ACC112 (cell line): ENCODE measurements at regions not wholly inside any gene's neighbourhood (a gene's known extent, or its start where the extent isn't known, plus 50 kb on each side); places are given as distances from the start of the nearest gene placed in this dataset.
"Not testable (repeated sequence)": the region's sequence is repeated elsewhere in the genome, so short reads cannot be mapped to it uniquely, and the experiment has no call there.

Source experiments
- H2AFZ ChIP-seq: fragments of 200-600 bp; sonication (generic); one replicate; pipeline ENCODE4 v1.6.0; 2017; ENCODE audit warnings: antibody characterized with exemption, low read length; ENCODE audit not compliant: unreplicated experiment
- H3K27ac ChIP-seq: fragments of 200-600 bp; sonication (generic); 2 replicates; pipeline ENCODE4 v1.5.1; 2014; ENCODE audit warnings: low read depth, mild to moderate bottlenecking, antibody characterized with exemption, low read length, moderate library complexity
- H3K27me3 ChIP-seq: fragments of 200-600 bp; sonication (generic); 2 replicates; pipeline ENCODE4 v1.6.1; 2014; ENCODE audit warnings: mild to moderate bottlenecking, antibody characterized with exemption, low read length, moderate library complexity, mixed read lengths; ENCODE audit not compliant: insufficient read depth
- H3K36me3 ChIP-seq: fragments of 200-600 bp; sonication (generic); 2 replicates; pipeline ENCODE4 v1.6.1; 2016; ENCODE audit warnings: mild to moderate bottlenecking, antibody characterized with exemption, low read length, moderate library complexity, mixed read lengths; ENCODE audit not compliant: insufficient read depth
- H3K4me1 ChIP-seq: fragments of 200-600 bp; sonication (generic); one replicate; pipeline ENCODE4 v1.6.1; 2016; ENCODE audit warnings: low read length, mixed read lengths; ENCODE audit not compliant: insufficient read depth, unreplicated experiment, control insufficient read depth
- H3K4me3 ChIP-seq: fragments of 200-600 bp; sonication (generic); 2 replicates; pipeline ENCODE4 v1.5.1; 2014; ENCODE audit warnings: mild to moderate bottlenecking, low read depth, low read length
- H3K79me2 ChIP-seq: fragments of 200-600 bp; sonication (generic); one replicate; pipeline ENCODE4 v1.6.0; 2016; ENCODE audit warnings: low read length; ENCODE audit not compliant: control insufficient read depth, unreplicated experiment, insufficient read depth

DNA sequence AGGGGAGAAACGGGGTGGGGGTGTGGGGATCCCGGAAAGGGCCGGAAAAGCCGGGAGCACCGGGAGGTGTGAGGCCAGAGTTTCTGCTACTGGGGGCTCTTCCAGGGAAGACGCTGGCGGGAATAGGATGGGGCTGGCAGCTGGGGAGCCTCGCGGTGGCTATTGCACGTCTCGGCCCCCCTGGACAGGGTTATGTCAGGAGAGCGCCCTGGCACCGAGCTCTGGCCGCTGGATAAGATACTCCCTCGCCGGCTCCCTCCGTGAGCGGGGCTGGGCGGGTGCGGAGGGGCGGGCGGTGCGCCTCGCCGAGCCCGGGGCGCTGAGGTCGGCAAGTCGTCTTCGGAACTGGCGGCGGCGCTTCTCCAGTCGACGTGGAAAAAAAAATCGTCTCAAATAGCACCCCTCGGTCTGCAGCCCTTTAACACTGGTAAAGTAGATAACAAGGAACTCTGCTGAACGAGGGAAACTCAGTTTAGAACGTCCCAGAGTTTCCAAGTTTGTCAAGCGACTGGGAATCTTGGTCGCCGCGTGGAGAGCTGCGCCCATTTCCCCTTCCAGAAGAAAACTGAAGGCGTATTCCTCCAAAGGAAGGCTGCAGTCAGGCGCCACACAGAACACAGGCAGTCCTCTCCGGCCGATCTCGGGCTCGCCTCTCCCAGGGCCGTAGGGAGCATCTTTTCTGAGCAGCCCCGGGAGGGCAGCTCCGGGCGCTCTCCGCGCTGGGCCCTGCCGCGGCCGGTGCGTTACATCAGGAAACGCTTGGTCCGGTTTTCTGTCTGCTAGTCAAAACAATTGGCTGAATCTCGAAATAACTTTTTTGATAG, 115.1 kb downstream of the KCNRG start:
- H2AFZ ChIP-seq, result peak overlapping the region; percentile 94
- peak overlapping the region; percentile 80 for H3K4me3 ChIP-seq
- no peaks in the 10 kb centered on the region for H3K79me2 ChIP-seq
- H3K27ac ChIP-seq, result peak overlapping the region; percentile 49; the same call in 1 of the 2 replicates
- peaks cover 7% of the 10 kb centered on the region for H3K4me1 ChIP-seq
- H3K36me3 ChIP-seq, result no peaks in the 10 kb centered on the region
- H3K27me3 ChIP-seq, result no peaks in the 10 kb centered on the region; the same call in 1 of the 2 replicates

- H3K79me2 ChIP-seq, result no peaks in the 10 kb centered on the region
- no peak overlapping the region for H2AFZ ChIP-seq
- H3K27me3 ChIP-seq, result no peaks in the 10 kb centered on the region; the same call in 1 of the 2 replicates
- no peaks in the 10 kb centered on the region for H3K36me3 ChIP-seq
- no peak overlapping the region for H3K27ac ChIP-seq
- H3K4me1 ChIP-seq, result no peaks in the 10 kb centered on the region
- no peak overlapping the region for H3K4me3 ChIP-seq
These were observed 117.0 kb downstream of the KCNRG start for GRCh38 chr13:50131920-50132903.

DNA sequence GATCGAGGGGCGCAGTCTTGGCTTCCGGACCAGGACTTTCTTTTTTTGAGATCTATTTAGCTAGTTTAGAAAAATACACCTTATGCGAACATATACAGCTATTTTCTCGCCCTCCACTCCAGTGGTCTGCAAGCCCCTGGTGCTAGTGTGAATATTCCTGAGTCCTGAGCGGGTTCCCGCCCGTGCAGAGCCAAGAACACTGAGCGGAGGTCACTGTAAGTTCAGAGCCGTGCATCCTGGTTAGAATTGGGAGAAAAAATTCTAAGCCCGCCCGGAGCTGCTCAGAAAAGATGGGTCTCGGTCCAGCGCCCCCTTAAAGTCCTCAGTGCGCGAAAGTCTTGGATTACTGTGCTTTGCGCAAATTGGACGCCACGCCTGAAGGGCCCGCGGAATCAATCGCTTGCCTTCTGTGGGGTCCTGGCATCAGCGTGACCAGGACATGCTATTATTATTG, 117.7 kb downstream of the KCNRG start:
- H2AFZ ChIP-seq, result no peak overlapping the region
- no peaks in the 10 kb centered on the region for H3K4me1 ChIP-seq
- no peaks in the 10 kb centered on the region for H3K79me2 ChIP-seq
- H3K27me3 ChIP-seq, result no peaks in the 10 kb centered on the region; the same call in 1 of the 2 replicates
- H3K4me3 ChIP-seq, result no peak overlapping the region
- H3K36me3 ChIP-seq, result no peaks in the 10 kb centered on the region
- H3K27ac ChIP-seq, result no peak overlapping the region

GRCh38 chr13:50133358-50133953, 118.2 kb downstream of the KCNRG start:
- Histone ChIP-seq H3K27me3 (no peaks in the 10 kb centered on the region; the same call in 1 of the 2 replicates), H3K27ac (no peak overlapping the region), H2AFZ (no peak overlapping the region), H3K79me2 (no peaks in the 10 kb centered on the region), H3K36me3 (no peaks in the 10 kb centered on the region), H3K4me1 (no peaks in the 10 kb centered on the region), H3K4me3 (no peak overlapping the region)

DNA sequence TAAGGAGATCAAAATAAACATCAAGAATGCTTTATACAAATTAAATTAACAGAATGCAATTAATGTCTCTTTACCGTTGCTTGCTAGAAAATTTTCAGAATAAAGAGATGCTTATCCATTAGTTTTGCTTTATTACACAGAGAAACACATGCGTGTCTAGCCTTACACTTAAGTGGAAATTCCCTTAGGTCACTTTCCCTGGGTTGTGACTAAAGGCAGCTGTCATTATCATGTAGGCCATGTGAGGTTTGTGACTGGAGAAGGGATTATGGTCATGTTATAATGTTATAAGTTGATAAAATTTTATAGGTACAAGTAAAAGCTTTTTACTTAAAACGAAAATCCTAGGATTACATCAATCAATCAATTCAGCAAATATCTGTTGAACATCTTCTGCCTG, 121.0 kb downstream of the KCNRG start:
- Histone ChIP-seq H3K4me3 (no peak overlapping the region), H2AFZ (no peak overlapping the region), H3K27me3 (no peaks in the 10 kb centered on the region), H3K27ac (no peak overlapping the region), H3K4me1 (peaks cover 12% of the 10 kb centered on the region), H3K79me2 (no peaks in the 10 kb centered on the region), H3K36me3 (no peaks in the 10 kb centered on the region)

DNA sequence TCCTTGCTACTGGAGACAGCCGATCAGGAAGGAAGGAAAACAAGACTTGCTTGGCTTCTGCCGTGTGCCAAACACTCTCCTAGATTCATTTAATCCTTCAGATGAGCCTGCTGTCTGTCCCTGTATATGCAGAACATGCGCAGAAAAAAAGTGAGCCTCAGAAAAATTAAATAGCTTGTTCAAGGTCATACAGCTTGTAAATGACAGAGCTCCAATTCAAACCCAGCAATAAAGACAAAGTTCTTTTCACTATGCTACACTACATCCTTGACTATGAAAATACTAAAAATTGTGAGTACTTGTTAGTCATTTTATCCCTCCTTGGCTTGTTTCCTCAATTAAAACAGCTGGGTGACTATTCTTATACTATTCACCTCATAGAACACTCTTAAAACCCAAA, 121.4 kb downstream of the KCNRG start:
- Histone ChIP-seq H3K79me2 (no peaks in the 10 kb centered on the region), H3K27me3 (no peaks in the 10 kb centered on the region), H2AFZ (no peak overlapping the region), H3K4me1 (peaks cover 17% of the 10 kb centered on the region), H3K4me3 (no peak overlapping the region), H3K27ac (no peak overlapping the region), H3K36me3 (no peaks in the 10 kb centered on the region)

GRCh38 chr13:50139435-50139934, 124.2 kb downstream of the KCNRG start:
- not testable (repeated sequence) for H3K4me3 ChIP-seq, H3K36me3 ChIP-seq, H3K27ac ChIP-seq, H3K79me2 ChIP-seq, H3K27me3 ChIP-seq, H2AFZ ChIP-seq
- peaks cover 17% of the 10 kb centered on the region for H3K4me1 ChIP-seq

DNA sequence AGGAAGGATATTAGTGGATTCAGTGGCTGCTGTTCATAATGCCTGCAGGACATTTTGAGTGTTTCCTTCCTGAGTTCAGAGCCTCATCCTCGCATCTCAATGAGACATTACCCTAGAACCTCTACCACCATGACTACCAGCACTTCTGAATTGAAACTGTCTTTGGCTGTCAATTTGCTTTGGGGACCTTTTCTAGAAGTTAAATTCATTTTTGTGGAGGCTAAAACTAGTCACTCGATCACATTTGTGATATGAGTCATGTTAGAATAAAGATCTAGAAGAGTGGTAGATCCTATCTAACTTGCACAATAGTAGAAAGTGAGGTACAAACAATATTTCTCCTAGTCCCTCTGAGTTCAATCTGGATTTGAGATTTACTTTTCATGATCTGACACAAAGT, 124.9 kb downstream of the KCNRG start:
- Histone ChIP-seq H3K4me1 (peaks cover 17% of the 10 kb centered on the region), H3K36me3 (no peaks in the 10 kb centered on the region), H3K27ac (no peak overlapping the region), H2AFZ (peak overlapping the region; percentile 84), H3K4me3 (peak overlapping the region; percentile 22; the same call in 1 of the 2 replicates), H3K79me2 (no peaks in the 10 kb centered on the region), H3K27me3 (no peaks in the 10 kb centered on the region)

- Histone ChIP-seq H3K79me2 (no peaks in the 10 kb centered on the region), H2AFZ (peak overlapping the region; percentile 84), H3K4me3 (peak overlapping the region; percentile 22), H3K27me3 (no peaks in the 10 kb centered on the region), H3K36me3 (no peaks in the 10 kb centered on the region), H3K4me1 (peaks cover 17% of the 10 kb centered on the region), H3K27ac (no peak overlapping the region)
These were observed 125.5 kb downstream of the KCNRG start for GRCh38 chr13:50140581-50141374.
